Small intestine (tissue), 7 donors: ENCODE measurements at regions not wholly inside any gene's neighbourhood (a gene's known extent, or its start where the extent isn't known, plus 50 kb on each side); places are given as distances from the start of the nearest gene placed in this dataset.

Source experiments
- DNase-seq, 2 donors: peaks; one replicate each; pipeline versions ENCODE4 v3.0.0 to v3.0.0-alpha.2; 2013
- FAIRE-seq: peaks from 2 replicates; lab custom pipeline; 2012; peaks lifted over from hg19 to GRCh38; lab: Jason Lieb, UNC
- H3K27ac ChIP-seq, 3 donors: one replicate each; pipeline ENCODE4 v1.5.1; 2013; ENCODE audit warnings: low read length in 2 of 3, mild to moderate bottlenecking in 2 of 3, control low read depth in 1 of 3, inconsistent platforms in 1 of 3, low read depth in 1 of 3, moderate library complexity in 1 of 3
- H3K27me3 ChIP-seq, 3 donors: one replicate each; pipeline ENCODE4 v1.6.1; 2013; ENCODE audit warnings: low read length in 3 of 3, inconsistent platforms in 1 of 3; ENCODE audit not compliant: control insufficient read depth in 3 of 3, insufficient read depth in 3 of 3
- H3K36me3 ChIP-seq, 3 donors: one replicate each; pipeline ENCODE4 v1.6.1; 2013; ENCODE audit warnings: low read length in 3 of 3, inconsistent platforms in 1 of 3, low read depth in 1 of 3, mild to moderate bottlenecking in 1 of 3, moderate library complexity in 1 of 3; ENCODE audit not compliant: control insufficient read depth in 3 of 3, insufficient read depth in 2 of 3
- H3K4me1 ChIP-seq, 3 donors: one replicate each; pipeline ENCODE4 v1.6.1; 2013; ENCODE audit warnings: low read length in 2 of 3, inconsistent platforms in 1 of 3, low read depth in 1 of 3, mild to moderate bottlenecking in 1 of 3, moderate library complexity in 1 of 3; ENCODE audit not compliant: control insufficient read depth in 3 of 3, insufficient read depth in 2 of 3
- H3K4me3 ChIP-seq, 3 donors: one replicate each; pipeline ENCODE4 v1.5.1; 2013; ENCODE audit warnings: low read length in 3 of 3, control low read depth in 1 of 3, inconsistent platforms in 1 of 3, low read depth in 1 of 3, mild to moderate bottlenecking in 1 of 3, moderate library complexity in 1 of 3
- H3K9me3 ChIP-seq, 2 donors: one replicate each; pipeline ENCODE4 v1.6.1; 2013; ENCODE audit warnings: low read depth in 1 of 2, low read length in 1 of 2; ENCODE audit not compliant: control insufficient read depth in 2 of 2, insufficient read depth in 1 of 2
- WGBS, 3 donors: extraction: QIAGEN DNeasy Blood & Tissue Kit; methylation state at CpG; one replicate each; pipeline ENCODE4 v1.1.7; 2013; 5-methylcytosine and 5-hydroxymethylcytosine counted together
- donor health status: healthy with polysubstance abuse.
- donor health status: control.
- donor health status: control.
- donor health status: Bipolar disorder and iron deficiency.
- donor health status: healthy.

GRCh38 chr5:68126886-68127285, 88.7 kb upstream of the PIK3R1 start:
- DNase-seq (no peak), FAIRE-seq (no peak)
- H3K4me3 ChIP-seq: no peak overlapping the region
- 88 to 94% (median 91%) methylated on average over 2 of the region's 2 CpGs for WGBS, 3 donors
- no peaks in the 10 kb centered on the region for H3K27me3 ChIP-seq
- no peaks in the 10 kb centered on the region for H3K36me3 ChIP-seq
- no peaks in the 10 kb centered on the region for H3K4me1 ChIP-seq
- H3K9me3 ChIP-seq: no peaks in the 10 kb centered on the region
- H3K27ac ChIP-seq: no peak overlapping the region

GRCh38 chr5:68122439-68123328, 92.9 kb upstream of the PIK3R1 start:
- H3K4me3 ChIP-seq: no peak overlapping the region
- no peaks in the 10 kb centered on the region for H3K9me3 ChIP-seq
- DNase-seq (peak in 1 of 2 donors; percentile 75), FAIRE-seq (no peak)
- H3K27ac ChIP-seq: no peak overlapping the region
- no peaks in the 10 kb centered on the region for H3K27me3 ChIP-seq
- 14 to 63% (median 34%) methylated on average over 7 of the region's 7 CpGs for WGBS, 3 donors
- H3K36me3 ChIP-seq: no peaks in the 10 kb centered on the region
- H3K4me1 ChIP-seq: no peaks in the 10 kb centered on the region

GRCh38 chr5:68116868-68117411, 98.6 kb upstream of the PIK3R1 start:
- peaks cover 0 to 7% (median 0%) of the 10 kb centered on the region in 3 donors for H3K4me1 ChIP-seq
- H3K9me3 ChIP-seq: no peaks in the 10 kb centered on the region
- FAIRE-seq: no peak
- H3K27ac ChIP-seq: no peak overlapping the region
- DNase-seq: peak in 1 of 2 donors; percentile 24
- no peaks in the 10 kb centered on the region for H3K36me3 ChIP-seq
- no peaks in the 10 kb centered on the region for H3K27me3 ChIP-seq
- 11 to 41% (median 30%) methylated on average over 2 of the region's 2 CpGs for WGBS, 3 donors
- H3K4me3 ChIP-seq: no peak overlapping the region

GRCh38 chr5:68116408-68116807, 99.1 kb upstream of the PIK3R1 start:
- Histone ChIP-seq H3K4me3 (no peak overlapping the region), H3K9me3 (no peaks in the 10 kb centered on the region), H3K4me1 (peaks cover 0 to 7% (median 0%) of the 10 kb centered on the region in 3 donors), H3K27ac (no peak overlapping the region), H3K36me3 (no peaks in the 10 kb centered on the region), H3K27me3 (no peaks in the 10 kb centered on the region)
- WGBS, 3 donors: 32 to 67% (median 55%) methylated on average over 2 of the region's 2 CpGs
- FAIRE-seq (no peak), DNase-seq (no peak)

GRCh38 chr5:68115584-68115983, 100.0 kb upstream of the PIK3R1 start:
- no peak for DNase-seq
- Histone ChIP-seq H3K4me1 (peaks cover 0 to 7% (median 0%) of the 10 kb centered on the region in 3 donors), H3K27me3 (no peaks in the 10 kb centered on the region), H3K27ac (no peak overlapping the region), H3K4me3 (no peak overlapping the region), H3K36me3 (no peaks in the 10 kb centered on the region), H3K9me3 (no peaks in the 10 kb centered on the region)
- no peak for FAIRE-seq
- 77 to 82% (median 77%) methylated on average over 2 of the region's 2 CpGs for WGBS, 3 donors

- FAIRE-seq (no peak), DNase-seq (no peak)
- Histone ChIP-seq H3K9me3 (no peaks in the 10 kb centered on the region), H3K27me3 (no peaks in the 10 kb centered on the region), H3K4me3 (no peak overlapping the region), H3K36me3 (no peaks in the 10 kb centered on the region), H3K4me1 (peaks cover 0 to 7% (median 0%) of the 10 kb centered on the region in 3 donors), H3K27ac (no peak overlapping the region)
- WGBS, 3 donors: 87 to 93% (median 89%) methylated on average over 2 of the region's 2 CpGs
Measured at GRCh38 chr5:68114378-68115040, 101.0 kb upstream of the PIK3R1 start.

GRCh38 chr5:68112658-68113057, 102.9 kb upstream of the PIK3R1 start:
- Histone ChIP-seq H3K9me3 (no peaks in the 10 kb centered on the region), H3K27me3 (no peaks in the 10 kb centered on the region), H3K4me3 (no peak overlapping the region), H3K36me3 (no peaks in the 10 kb centered on the region), H3K27ac (no peak overlapping the region), H3K4me1 (peaks cover 0 to 7% (median 0%) of the 10 kb centered on the region in 3 donors)
- WGBS, 3 donors: 85 to 92% (median 86%) methylated on average over 2 of the region's 2 CpGs
- no peak for FAIRE-seq
- no peak for DNase-seq

GRCh38 chr5:68110894-68111293, 104.7 kb upstream of the PIK3R1 start:
- FAIRE-seq: no peak
- 33 to 71% (median 45%) methylated on average over 1 of the region's 1 CpG for WGBS, 3 donors
- no peak overlapping the region for H3K4me3 ChIP-seq

More at GRCh38 chr5:68110894-68111293, 104.7 kb upstream of the PIK3R1 start:
- H3K36me3 ChIP-seq: no peaks in the 10 kb centered on the region
- DNase-seq: no peak
- H3K4me1 ChIP-seq: no peaks in the 10 kb centered on the region
- no peak overlapping the region for H3K27ac ChIP-seq
- H3K9me3 ChIP-seq: no peaks in the 10 kb centered on the region
- no peaks in the 10 kb centered on the region for H3K27me3 ChIP-seq
